Smooth muscle cell (in vitro differentiated cells): ENCODE measurements at regions not wholly inside any gene's neighbourhood (a gene's known extent, or its start where the extent isn't known, plus 50 kb on each side); places are given as distances from the start of the nearest gene placed in this dataset.

Source experiments
- DNase-seq: peaks from one replicate; lab custom pipeline; 2025; ENCODE audit not compliant: unreplicated experiment; lab: John Stamatoyannopoulos, UW
- H2AFZ ChIP-seq: fragments of 200-600 bp; sonication (generic); 2 replicates; pipeline ENCODE4 v1.6.0; 2016; ENCODE audit warnings: antibody characterized with exemption, low read depth, mild to moderate bottlenecking
- H3F3A ChIP-seq: fragments of 200-600 bp; sonication (generic); 2 replicates; pipeline ENCODE4 v1.6.0; 2017; ENCODE audit warnings: antibody characterized with exemption, low read depth
- H3K27ac ChIP-seq: fragments of 200-600 bp; sonication (generic); 2 replicates; pipeline ENCODE4 v1.5.1; 2016; ENCODE audit warnings: low read depth, mild to moderate bottlenecking
- H3K27me3 ChIP-seq: fragments of 200-600 bp; sonication (generic); 2 replicates; pipeline ENCODE4 v1.6.1; 2016; ENCODE audit warnings: low read depth, mild to moderate bottlenecking
- H3K36me3 ChIP-seq: fragments of 200-600 bp; sonication (generic); 2 replicates; pipeline ENCODE4 v1.5.1; 2016; ENCODE audit warnings: low read depth
- H3K4me1 ChIP-seq: fragments of 200-600 bp; sonication (generic); 2 replicates; pipeline ENCODE4 v1.5.1; 2016; ENCODE audit warnings: low read depth
- H3K4me2 ChIP-seq: fragments of 200-600 bp; sonication (generic); 2 replicates; pipeline ENCODE4 v1.6.0; 2016; ENCODE audit warnings: mild to moderate bottlenecking
- H3K4me3 ChIP-seq: fragments of 200-600 bp; sonication (generic); 2 replicates; pipeline ENCODE4 v1.5.1; 2016; ENCODE audit warnings: mild to moderate bottlenecking
- H3K79me2 ChIP-seq: fragments of 200-600 bp; sonication (generic); 2 replicates; pipeline ENCODE4 v1.6.0; 2016; ENCODE audit warnings: low read depth, mild to moderate bottlenecking
- H3K9ac ChIP-seq: fragments of 200-600 bp; sonication (generic); 2 replicates; pipeline ENCODE4 v1.6.0; 2016; ENCODE audit warnings: low read depth
- H3K9me3 ChIP-seq: fragments of 200-600 bp; sonication (generic); replicated peaks from 2 replicates; pipeline ENCODE4 v1.5.1; 2016; ENCODE audit warnings: low read depth
- H4K20me1 ChIP-seq: fragments of 200-600 bp; sonication (generic); 2 replicates; pipeline ENCODE4 v1.6.0; 2016; ENCODE audit warnings: low read depth
- CTCF ChIP-seq: fragments of 200-600 bp; sonication (generic); IDR thresholded peaks from 2 replicates; pipeline ENCODE4 v1.5.1; 2017; ENCODE audit warnings: borderline replicate concordance, mild to moderate bottlenecking, antibody characterized with exemption; ENCODE audit not compliant: insufficient read depth, poor library complexity, severe bottlenecking
- WGBS: methylation state at CpG from one replicate; pipeline ENCODE4 v1.1.7; 2016; ENCODE audit warnings: low lambda C conversion rate; 5-methylcytosine and 5-hydroxymethylcytosine counted together

- no peak for DNase-seq
- no peaks in the 10 kb centered on the region for H3K4me1 ChIP-seq
- no peak overlapping the region for H3K4me3 ChIP-seq
- no peak for TF ChIP-seq CTCF
- 96% methylated on average over 20 of the region's 20 CpGs for WGBS
- no peak overlapping the region for H2AFZ ChIP-seq
- H3K36me3 ChIP-seq = no peaks in the 10 kb centered on the region
- H3K27ac ChIP-seq = no peak overlapping the region
- H3K9me3 ChIP-seq = no peaks in the 10 kb centered on the region
- no peaks in the 10 kb centered on the region for H3K79me2 ChIP-seq
- no peak overlapping the region for H3K9ac ChIP-seq
- no peak overlapping the region for H3K4me2 ChIP-seq
- no peaks in the 10 kb centered on the region for H4K20me1 ChIP-seq
- no peaks in the 10 kb centered on the region for H3F3A ChIP-seq
- peaks cover 18% of the 10 kb centered on the region for H3K27me3 ChIP-seq
Measured at GRCh38 chr1:147077523-147077922, 94.7 kb downstream of the PRKAB2 start.

- TF ChIP-seq CTCF = no peak
- DNase-seq = no peak
- H3K27me3 ChIP-seq = peaks cover 18% of the 10 kb centered on the region
- no peak overlapping the region for H3K4me3 ChIP-seq
- H3K79me2 ChIP-seq = no peaks in the 10 kb centered on the region
- 95% methylated on average over 28 of the region's 28 CpGs for WGBS
- H3K4me1 ChIP-seq = no peaks in the 10 kb centered on the region
- no peaks in the 10 kb centered on the region for H3K9me3 ChIP-seq
- no peaks in the 10 kb centered on the region for H4K20me1 ChIP-seq
- no peaks in the 10 kb centered on the region for H3K36me3 ChIP-seq
- H3F3A ChIP-seq = no peaks in the 10 kb centered on the region
- H3K4me2 ChIP-seq = no peak overlapping the region
- no peak overlapping the region for H2AFZ ChIP-seq
- H3K27ac ChIP-seq = no peak overlapping the region
- no peak overlapping the region for H3K9ac ChIP-seq
Measured at GRCh38 chr1:147077081-147077480, 95.2 kb downstream of the PRKAB2 start.

GRCh38 chr1:147076442-147076841 is 95.8 kb downstream of the PRKAB2 start:
- no peak for TF ChIP-seq CTCF
- no peaks in the 10 kb centered on the region for H4K20me1 ChIP-seq
- H3K9me3 ChIP-seq = no peaks in the 10 kb centered on the region
- H3K4me2 ChIP-seq = no peak overlapping the region
- peaks cover 15% of the 10 kb centered on the region for H3K27me3 ChIP-seq
- no peaks in the 10 kb centered on the region for H3K4me1 ChIP-seq
- no peak for DNase-seq
- no peaks in the 10 kb centered on the region for H3K36me3 ChIP-seq
- no peaks in the 10 kb centered on the region for H3F3A ChIP-seq
- 95% methylated on average over 7 of the region's 7 CpGs for WGBS
- no peak overlapping the region for H3K9ac ChIP-seq
- H3K27ac ChIP-seq = no peak overlapping the region
- H3K79me2 ChIP-seq = no peaks in the 10 kb centered on the region
- no peak overlapping the region for H2AFZ ChIP-seq
- no peak overlapping the region for H3K4me3 ChIP-seq

GRCh38 chr1:147072482-147073432 is 99.5 kb downstream of the PRKAB2 start:
- H3K36me3 ChIP-seq = no peaks in the 10 kb centered on the region
- no peaks in the 10 kb centered on the region for H4K20me1 ChIP-seq
- no peaks in the 10 kb centered on the region for H3F3A ChIP-seq
- DNase-seq = no peak
- H3K9ac ChIP-seq = no peak overlapping the region
- peaks cover 7% of the 10 kb centered on the region for H3K27me3 ChIP-seq
- H2AFZ ChIP-seq = peak overlapping the region; percentile 92
- H3K79me2 ChIP-seq = no peaks in the 10 kb centered on the region
- 24% methylated on average over 58 of the region's 58 CpGs for whole genome bisulfite sequencing
- H3K27ac ChIP-seq = no peak overlapping the region
- no peaks in the 10 kb centered on the region for H3K9me3 ChIP-seq
- peak overlapping the region; percentile 55 for H3K4me3 ChIP-seq
- H3K4me1 ChIP-seq = no peaks in the 10 kb centered on the region
- peak overlapping the region; percentile 84 for H3K4me2 ChIP-seq
- no peak for TF ChIP-seq CTCF
